ENCODE measurements at regions not wholly inside any gene's neighbourhood (a gene's known extent, or its start where the extent isn't known, plus 50 kb on each side); places are given as distances from the start of the nearest gene placed in this dataset.

- DNase-seq (ENCODE audit: low read depth), result no peak
Measured at GRCh38 chr6:50102676-50103075, 52.9 kb upstream of the DEFB112 start.

GRCh38 chr6:50110587-50110986 lies 60.9 kb upstream of the DEFB112 start:
- DNase-seq (ENCODE audit: low read depth), result no peak

GRCh38 chr6:50112981-50113857 lies 63.5 kb upstream of the DEFB112 start:
- no peak for DNase-seq (ENCODE audit: low read depth)

GRCh38 chr6:50116390-50116789 lies 66.7 kb upstream of the DEFB112 start:
- no peak for DNase-seq (ENCODE audit: low read depth)

- no peak for DNase-seq (ENCODE audit: low read depth)
Measured at GRCh38 chr6:50116797-50117542, 67.2 kb upstream of the DEFB112 start.

- no peak for DNase-seq (ENCODE audit: low read depth)
Measured at GRCh38 chr6:50120300-50120699, 70.6 kb upstream of the DEFB112 start.

- DNase-seq (ENCODE audit: low read depth), result no peak
Measured at GRCh38 chr6:50123688-50124087, 74.0 kb upstream of the DEFB112 start.

- no peak for DNase-seq (ENCODE audit: low read depth)
Measured at GRCh38 chr6:50124572-50124971, 74.8 kb upstream of the DEFB112 start.

GRCh38 chr6:50128420-50129005 lies 78.8 kb upstream of the DEFB112 start:
- no peak for DNase-seq (ENCODE audit: low read depth)

GRCh38 chr6:50135968-50136367 lies 86.2 kb upstream of the DEFB112 start:
- no peak for DNase-seq (ENCODE audit: low read depth)

GRCh38 chr6:50141100-50141499 lies 91.4 kb upstream of the DEFB112 start:
- DNase-seq (ENCODE audit: low read depth), result no peak

- no peak for DNase-seq (ENCODE audit: low read depth)
Measured at GRCh38 chr6:50143011-50143719, 93.4 kb upstream of the DEFB112 start.

GRCh38 chr6:50145125-50145524 lies 95.4 kb upstream of the DEFB112 start:
- no peak for DNase-seq (ENCODE audit: low read depth)

GRCh38 chr6:50147371-50147770 lies 97.6 kb upstream of the DEFB112 start:
- DNase-seq (ENCODE audit: low read depth), result no peak

GRCh38 chr6:50180646-50181045 lies 130.9 kb upstream of the DEFB112 start:
- DNase-seq (ENCODE audit: low read depth), result no peak

- DNase-seq (ENCODE audit: low read depth), result no peak
Measured at GRCh38 chr6:50185006-50185405, 135.3 kb upstream of the DEFB112 start.

- no peak for DNase-seq (ENCODE audit: low read depth)
Measured at GRCh38 chr6:50187351-50187921, 137.7 kb upstream of the DEFB112 start.

GRCh38 chr6:50198245-50198644 lies 148.5 kb upstream of the DEFB112 start:
- DNase-seq (ENCODE audit: low read depth), result no peak

- no peak for DNase-seq (ENCODE audit: low read depth)
Measured at GRCh38 chr6:50202766-50203165, 153.0 kb upstream of the DEFB112 start.

GRCh38 chr6:50211582-50211981 lies 161.9 kb upstream of the DEFB112 start:
- DNase-seq (ENCODE audit: low read depth), result no peak

GRCh38 chr6:50213146-50213545 lies 163.4 kb upstream of the DEFB112 start:
- DNase-seq (ENCODE audit: low read depth), result no peak

GRCh38 chr6:50214937-50215336 lies 165.2 kb upstream of the DEFB112 start:
- DNase-seq (ENCODE audit: low read depth), result no peak

All from CMK (cell line).